A673 (cell line): ENCODE measurements at regions not wholly inside any gene's neighbourhood (a gene's known extent, or its start where the extent isn't known, plus 50 kb on each side); places are given as distances from the start of the nearest gene placed in this dataset.

ENCODE experiments used
- CTCF ChIP-seq: fragments of 300-800, 200-600 bp; sonication (generic); conservative IDR thresholded peaks from 2 replicates; pipeline ENCODE4 v1.5.1; 2017; ENCODE audit warnings: low read depth, mild to moderate bottlenecking, antibody characterized with exemption, low read length, moderate library complexity, mixed read lengths
- EZH2 ChIP-seq: fragments of 200-600 bp; sonication (generic); IDR thresholded peaks from 2 replicates; pipeline ENCODE4 v1.6.1; 2017; ENCODE audit warnings: borderline replicate concordance, low read depth, mild to moderate bottlenecking, mixed read lengths, antibody characterized with exemption, low read length; ENCODE audit not compliant: poor library complexity, severe bottlenecking

GRCh38 chr2:58428096-58429013 is 187.2 kb upstream of the FANCL start:
- TF ChIP-seq CTCF, result no peak
- no peak for TF ChIP-seq EZH2
